Activated T-helper 17 cell treated with anti-CD3 and anti-CD28 coated beads, Interleukin-2, amount 50 U/mL, for 72 hours (primary cell): ENCODE measurements at regions not wholly inside any gene's neighbourhood (a gene's known extent, or its start where the extent isn't known, plus 50 kb on each side); places are given as distances from the start of the nearest gene placed in this dataset.
"Not testable (repeated sequence)": the region's sequence is repeated elsewhere in the genome, so short reads cannot be mapped to it uniquely, and the experiment has no call there.

Source experiments
- ATAC-seq: fragments of 150-1000 bp; cut with Tn5 transposase; replicated peaks from 2 replicates; pipeline ENCODE4 v1.10.0; 2021; ENCODE audit warnings: mild to moderate bottlenecking, moderate library complexity
- H3K27ac Mint-ChIP-seq: one replicate; pipeline ENCODE4 v1.8.0; 2022; ENCODE audit warnings: mixed read lengths
- H3K27me3 Mint-ChIP-seq: one replicate; pipeline ENCODE4 v1.8.0; 2022; ENCODE audit warnings: mixed read lengths
- H3K36me3 Mint-ChIP-seq: one replicate; pipeline ENCODE4 v1.8.0; 2022; ENCODE audit warnings: low read depth, mild to moderate bottlenecking, mixed read lengths
- H3K4me1 Mint-ChIP-seq: one replicate; pipeline ENCODE4 v1.8.0; 2022; ENCODE audit warnings: mixed read lengths
- H3K4me3 Mint-ChIP-seq: one replicate; pipeline ENCODE4 v1.8.0; 2022; ENCODE audit warnings: mild to moderate bottlenecking, mixed read lengths
- H3K9me3 Mint-ChIP-seq: one replicate; pipeline ENCODE4 v1.8.0; 2022; ENCODE audit warnings: mixed read lengths

DNA sequence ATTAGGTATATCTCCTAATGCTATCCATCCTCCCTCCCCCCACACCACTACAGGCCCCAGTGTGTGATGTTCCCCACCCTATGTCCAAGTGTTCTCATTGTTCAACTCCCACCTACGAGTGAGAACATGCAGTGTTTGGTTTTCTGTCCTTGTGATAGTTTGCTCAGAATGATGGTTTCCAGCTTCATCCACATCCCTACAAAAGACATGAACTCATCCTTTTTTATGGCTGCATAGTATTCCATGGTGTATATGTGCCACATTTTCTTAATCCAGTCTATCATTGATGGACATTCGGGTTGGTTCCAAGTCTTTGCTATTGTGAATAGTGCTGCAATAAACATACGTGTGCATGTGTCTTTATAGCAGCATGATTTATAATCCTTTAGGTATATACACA is 53.8 kb upstream of the HIVEP2 start:
- not testable (repeated sequence) for H3K27ac Mint-ChIP-seq, H3K27me3 Mint-ChIP-seq, H3K4me1 Mint-ChIP-seq, H3K36me3 Mint-ChIP-seq, ATAC-seq, H3K9me3 Mint-ChIP-seq, H3K4me3 Mint-ChIP-seq

GRCh38 chr6:143000811-143001210 is 55.8 kb upstream of the HIVEP2 start:
- Mint-ChIP-seq H3K4me3 (no peak overlapping the region), H3K4me1 (no peaks in the 10 kb centered on the region), H3K9me3 (no peaks in the 10 kb centered on the region), H3K36me3 (no peaks in the 10 kb centered on the region), H3K27me3 (no peaks in the 10 kb centered on the region), H3K27ac (no peak overlapping the region)
- ATAC-seq = no peak

- no peak overlapping the region for H3K27ac Mint-ChIP-seq
- no peak overlapping the region for H3K4me3 Mint-ChIP-seq
- no peaks in the 10 kb centered on the region for H3K36me3 Mint-ChIP-seq
- peaks cover 3% of the 10 kb centered on the region for H3K27me3 Mint-ChIP-seq
- H3K4me1 Mint-ChIP-seq = peaks cover 7% of the 10 kb centered on the region
- no peak for ATAC-seq
- H3K9me3 Mint-ChIP-seq = no peaks in the 10 kb centered on the region
Observed at GRCh38 chr6:143002686-143003085, 57.7 kb upstream of the HIVEP2 start.

GRCh38 chr6:143003676-143004075 is 57.0 kb upstream of the AIG1 start:
- Mint-ChIP-seq H3K4me1 (peaks cover 7% of the 10 kb centered on the region), H3K36me3 (no peaks in the 10 kb centered on the region), H3K27me3 (peaks cover 3% of the 10 kb centered on the region), H3K9me3 (no peaks in the 10 kb centered on the region), H3K27ac (no peak overlapping the region), H3K4me3 (no peak overlapping the region)
- no peak for ATAC-seq

DNA sequence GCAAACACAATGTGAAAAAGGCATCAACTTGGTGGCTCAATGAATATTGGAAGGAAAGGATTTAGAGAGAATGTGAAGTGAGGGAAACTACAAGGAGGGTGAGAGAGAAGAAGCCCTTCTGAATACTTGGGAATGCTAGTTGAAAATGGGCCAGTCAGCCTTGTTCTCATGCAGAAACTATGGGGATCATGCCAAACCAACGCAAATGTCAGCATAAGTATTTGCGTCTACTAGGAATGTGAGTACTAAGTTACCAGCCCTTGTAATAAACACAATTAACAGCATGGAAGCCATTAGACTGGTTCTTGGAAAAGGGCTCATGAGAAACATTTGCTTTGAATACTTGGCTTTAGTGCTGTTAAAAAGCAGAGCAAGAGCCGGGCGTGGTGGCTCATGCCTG is 54.9 kb upstream of the AIG1 start:
- ATAC-seq = no peak
- no peaks in the 10 kb centered on the region for H3K36me3 Mint-ChIP-seq
- H3K27me3 Mint-ChIP-seq = peaks cover 3% of the 10 kb centered on the region
- peaks cover 7% of the 10 kb centered on the region for H3K4me1 Mint-ChIP-seq
- H3K9me3 Mint-ChIP-seq = no peaks in the 10 kb centered on the region
- no peak overlapping the region for H3K4me3 Mint-ChIP-seq
- no peak overlapping the region for H3K27ac Mint-ChIP-seq

GRCh38 chr6:143006787-143007186 is 53.9 kb upstream of the AIG1 start:
- H3K36me3 Mint-ChIP-seq = no peaks in the 10 kb centered on the region
- H3K4me1 Mint-ChIP-seq = peaks cover 7% of the 10 kb centered on the region
- peaks cover 3% of the 10 kb centered on the region for H3K27me3 Mint-ChIP-seq
- no peak overlapping the region for H3K4me3 Mint-ChIP-seq
- H3K9me3 Mint-ChIP-seq = no peaks in the 10 kb centered on the region
- peak overlapping the region; percentile 6 for H3K27ac Mint-ChIP-seq
- ATAC-seq = no peak

DNA sequence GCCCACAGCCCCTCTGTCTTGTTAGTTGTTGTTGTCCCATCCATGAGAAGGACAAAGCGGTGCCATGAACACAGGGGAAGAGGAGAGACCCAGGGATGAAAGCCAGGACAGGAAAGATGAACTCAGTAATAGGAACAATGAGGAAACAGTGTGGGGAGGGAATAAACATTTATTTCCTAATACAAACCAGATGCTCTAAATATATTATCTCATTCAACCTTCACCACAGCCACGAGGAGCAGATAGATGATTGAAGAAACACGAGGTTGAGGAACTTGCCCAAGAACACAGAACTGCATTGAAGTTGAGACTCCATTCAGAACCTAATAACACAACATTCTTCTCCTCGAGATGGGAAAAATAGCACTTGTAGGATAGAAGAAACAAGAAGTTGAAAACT is 53.0 kb upstream of the AIG1 start:
- no peaks in the 10 kb centered on the region for H3K36me3 Mint-ChIP-seq
- H3K27me3 Mint-ChIP-seq = peaks cover 3% of the 10 kb centered on the region
- H3K4me3 Mint-ChIP-seq = no peak overlapping the region
- no peak for ATAC-seq
- no peak overlapping the region for H3K27ac Mint-ChIP-seq
- no peaks in the 10 kb centered on the region for H3K9me3 Mint-ChIP-seq
- H3K4me1 Mint-ChIP-seq = peaks cover 7% of the 10 kb centered on the region

GRCh38 chr6:143009851-143010250 is 50.8 kb upstream of the AIG1 start:
- H3K4me1 Mint-ChIP-seq = peaks cover 7% of the 10 kb centered on the region

More at GRCh38 chr6:143009851-143010250, 50.8 kb upstream of the AIG1 start:
- ATAC-seq = no peak
- Mint-ChIP-seq H3K4me3 (no peak overlapping the region), H3K9me3 (no peaks in the 10 kb centered on the region), H3K36me3 (no peaks in the 10 kb centered on the region), H3K27me3 (peaks cover 3% of the 10 kb centered on the region), H3K27ac (no peak overlapping the region)
